AG09319 (cell line): ENCODE measurements at regions not wholly inside any gene's neighbourhood (a gene's known extent, or its start where the extent isn't known, plus 50 kb on each side); places are given as distances from the start of the nearest gene placed in this dataset.
"Not testable (repeated sequence)": the region's sequence is repeated elsewhere in the genome, so short reads cannot be mapped to it uniquely, and the experiment has no call there.

Experiments used
- DNase-seq: peaks from one replicate; pipeline ENCODE4 v3.0.0-alpha.2; 2010; ENCODE audit warnings: low read depth; ENCODE audit errors: extremely low read depth
- CTCF ChIP-seq: IDR thresholded peaks from 2 replicates; pipeline ENCODE4 v1.5.1; 2011; ENCODE audit warnings: low read depth, mild to moderate bottlenecking, inconsistent platforms, low read length, moderate library complexity

DNA sequence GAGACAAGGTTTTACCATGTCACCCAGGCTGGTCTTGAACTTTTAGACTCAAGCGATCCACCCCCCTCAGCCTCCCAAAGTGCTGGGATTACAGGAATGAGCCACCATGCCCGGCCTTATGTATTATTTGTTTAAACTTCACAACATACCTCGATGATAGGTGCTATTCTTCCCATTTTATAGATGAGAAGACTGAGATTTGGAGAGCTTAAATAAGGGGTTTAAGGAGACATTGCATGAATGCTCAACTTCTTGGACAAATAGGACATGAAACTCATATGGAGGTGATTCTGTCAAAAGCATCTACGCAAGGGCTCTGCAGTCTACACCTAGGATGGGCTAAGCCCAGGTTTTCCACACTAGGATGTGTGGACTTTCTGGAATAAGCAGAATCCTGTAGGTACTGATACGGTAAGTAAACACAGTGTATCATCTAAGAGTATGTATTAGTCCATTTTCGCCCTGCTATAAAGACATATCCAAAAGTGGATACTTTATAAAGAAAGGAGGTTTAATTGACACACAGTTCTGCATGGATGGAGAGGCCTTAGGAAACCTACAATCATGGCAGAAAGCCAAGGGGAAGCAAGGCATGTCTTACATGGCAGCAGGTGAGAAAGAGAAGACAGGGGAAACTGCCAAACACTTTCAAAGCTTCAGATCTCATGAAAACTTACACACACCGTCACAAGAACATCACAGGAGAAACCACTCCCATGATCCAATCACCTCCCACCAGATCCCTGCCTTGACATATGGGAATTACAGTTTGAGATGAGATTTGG, 62.8 kb upstream of the CAPRIN1 start:
- no peak for TF ChIP-seq CTCF
- no peak for DNase-seq

- peak; percentile 83 for TF ChIP-seq CTCF
- peak; percentile 38 for DNase-seq
Observed at GRCh38 chr11:33987975-33988580, 63.5 kb upstream of the CAPRIN1 start.

DNA sequence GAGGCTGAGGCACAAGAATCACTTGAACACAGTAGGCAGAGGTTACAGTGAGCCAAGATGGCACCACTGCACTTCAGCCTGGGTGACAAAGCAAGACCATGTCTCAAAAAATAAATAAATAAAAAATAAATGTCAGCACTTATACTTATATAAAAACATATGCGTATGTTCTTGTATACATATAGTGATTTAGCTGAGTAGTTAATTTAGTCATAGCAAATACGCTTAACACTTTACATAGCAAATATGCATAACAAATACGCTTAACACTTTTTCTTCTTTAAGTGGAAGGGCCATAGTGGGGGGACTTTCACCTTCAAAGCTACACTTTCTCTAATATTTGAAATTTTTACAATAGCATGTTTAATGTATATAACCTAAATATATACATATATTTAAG, 64.0 kb upstream of the CAPRIN1 start:
- TF ChIP-seq CTCF = no peak
- no peak for DNase-seq

DNA sequence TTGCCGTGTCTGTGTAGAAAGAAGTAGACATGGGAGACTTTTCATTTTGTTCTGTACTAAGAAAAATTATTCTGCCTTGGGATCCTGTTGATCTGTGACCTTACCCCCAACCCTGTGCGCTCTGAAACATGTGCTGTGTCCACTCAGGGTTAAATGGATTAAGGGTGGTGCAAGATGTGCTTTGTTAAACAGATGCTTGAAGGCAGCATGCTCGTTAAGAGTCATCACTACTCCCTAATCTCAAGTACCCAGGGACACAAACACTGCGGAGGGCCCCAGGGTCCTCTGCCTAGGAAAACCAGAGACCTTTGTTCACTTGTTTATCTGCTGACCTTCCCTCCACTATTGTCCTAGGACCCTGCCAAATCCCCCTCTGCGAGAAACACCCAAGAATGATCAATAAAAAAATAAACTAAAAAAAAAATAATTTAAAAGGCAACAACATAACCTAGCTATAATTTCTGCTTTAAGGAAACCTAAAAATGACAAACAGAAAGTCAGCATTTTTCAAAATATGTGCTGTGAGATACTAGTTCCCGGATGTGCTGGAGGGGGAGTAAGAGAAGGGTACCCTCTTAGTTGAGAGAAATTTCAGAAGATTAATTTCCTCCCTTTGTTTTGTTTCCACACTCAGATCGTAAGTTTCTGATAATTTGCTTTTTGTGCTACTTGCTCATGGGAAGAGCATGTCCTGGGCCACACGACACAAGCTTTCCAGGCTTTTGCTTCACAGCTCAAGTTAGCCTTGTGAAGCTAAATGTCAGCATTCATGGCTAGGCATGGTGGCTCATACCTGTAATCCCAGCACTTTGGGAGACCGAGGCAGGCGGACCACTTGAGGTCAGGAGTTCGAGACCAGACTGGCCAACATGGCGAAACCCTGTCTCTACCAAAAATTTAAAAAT, 64.7 kb upstream of the CAPRIN1 start:
- DNase-seq = not testable (repeated sequence)

DNA sequence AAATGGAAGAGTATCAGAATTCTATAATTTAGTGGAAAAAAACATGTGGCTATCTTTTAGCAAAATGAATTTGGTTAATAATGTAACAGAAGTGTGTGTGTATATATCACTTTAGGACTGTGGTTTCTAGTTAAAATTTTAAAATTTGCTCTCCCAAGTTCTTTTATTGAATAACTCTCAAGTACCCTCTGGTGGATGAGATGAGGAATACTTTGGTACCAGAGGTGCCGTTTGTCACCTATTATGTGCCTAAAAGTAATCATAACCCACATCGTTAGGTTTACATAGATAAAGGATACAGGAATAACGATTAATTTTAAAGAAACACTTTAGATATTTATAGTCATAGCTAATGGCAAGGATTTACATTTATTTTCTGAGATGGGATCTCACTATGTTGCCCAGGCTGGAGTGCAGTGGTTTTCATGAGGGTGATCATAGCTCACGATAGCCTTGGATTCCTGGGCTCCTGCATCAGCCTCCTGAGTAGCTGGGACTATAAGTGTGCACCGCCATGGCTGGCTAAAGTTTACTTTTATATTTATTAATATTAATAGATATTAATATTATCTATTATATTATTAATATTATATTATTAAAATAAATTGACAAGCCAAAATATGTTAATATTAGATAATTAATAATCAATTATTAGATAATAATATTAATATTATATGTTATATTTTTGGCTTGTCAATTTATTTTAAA, 66.7 kb upstream of the CAPRIN1 start:
- no peak; the same call in 1 of the 2 replicates for TF ChIP-seq CTCF

DNA sequence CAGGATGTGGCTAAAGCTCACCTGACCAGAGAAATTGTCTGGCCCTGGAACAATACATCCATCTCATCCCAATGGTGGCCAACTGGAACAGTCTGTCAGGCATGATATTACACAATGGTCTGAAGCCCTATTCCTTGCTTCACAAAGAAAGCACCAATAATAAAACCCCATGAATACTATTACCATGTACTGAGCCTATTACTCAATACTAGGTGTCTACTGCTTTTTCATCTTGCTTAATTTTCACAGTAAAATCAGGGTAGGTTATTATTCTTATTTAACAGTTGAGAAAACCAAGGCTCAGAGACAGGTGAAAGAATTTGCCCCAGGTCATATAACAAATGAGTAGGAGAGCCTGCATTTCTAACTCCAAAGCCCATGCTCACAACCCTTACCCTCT, 68.9 kb upstream of the CAPRIN1 start:
- DNase-seq = no peak
- no peak for TF ChIP-seq CTCF

More for the DNA sequence above, 66.7 kb upstream of the CAPRIN1 start:
- no peak for DNase-seq

DNA sequence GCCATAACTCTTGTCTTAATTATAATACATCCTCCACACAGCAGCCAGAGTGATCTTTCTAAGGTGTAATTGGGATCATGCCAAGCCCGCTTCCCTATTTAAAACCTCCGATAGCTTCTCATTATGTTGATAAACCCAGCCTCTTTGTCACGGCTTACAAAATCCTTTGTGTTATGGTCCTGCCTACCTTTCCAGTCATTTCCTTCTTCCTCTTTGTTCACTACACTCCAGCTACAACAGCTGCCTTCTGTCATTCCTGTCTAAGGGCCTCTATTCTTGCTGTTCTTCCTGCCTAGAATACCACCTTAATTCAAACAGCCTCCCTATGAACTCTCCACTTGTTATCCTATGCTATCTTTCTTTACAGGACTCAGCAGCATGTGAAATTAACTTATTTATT, 70.6 kb upstream of the CAPRIN1 start:
- DNase-seq = no peak

More for the DNA sequence above, 70.6 kb upstream of the CAPRIN1 start:
- no peak for TF ChIP-seq CTCF
